ENCODE measurements at regions not wholly inside any gene's neighbourhood (a gene's known extent, or its start where the extent isn't known, plus 50 kb on each side); places are given as distances from the start of the nearest gene placed in this dataset.

- Histone ChIP-seq H3K4me2 (ENCODE audit: low read length) (no peak overlapping the region), H3K27ac (ENCODE audit: low read depth, low read length) (no peak overlapping the region), H3F3A (ENCODE audit: control insufficient read depth, insufficient read depth) (no peaks in the 10 kb centered on the region), H3K36me3 (ENCODE audit: control insufficient read depth, low read length) (no peaks in the 10 kb centered on the region), H3K9me2 (replicated peaks; ENCODE audit: control insufficient read depth, low read length) (no peaks in the 10 kb centered on the region), H3K27me3 (ENCODE audit: control insufficient read depth, low read length) (no peaks in the 10 kb centered on the region), H3K79me2 (ENCODE audit: control insufficient read depth, low read length) (no peaks in the 10 kb centered on the region), H3K9me3 (ENCODE audit: control insufficient read depth, insufficient read depth, low read length) (no peaks in the 10 kb centered on the region), H4K20me1 (ENCODE audit: control insufficient read depth, insufficient read depth, low read depth, low read length) (no peaks in the 10 kb centered on the region), H3K4me3 (ENCODE audit: low read length) (no peak overlapping the region), H3K4me1 (ENCODE audit: control insufficient read depth, low read length) (no peaks in the 10 kb centered on the region)
- no peak for TF ChIP-seq EZH2phosphoT487 (IDR thresholded peaks at IDR 0.05; ENCODE audit: borderline replicate concordance, low read length)
- TF ChIP-seq, protein P1, sequence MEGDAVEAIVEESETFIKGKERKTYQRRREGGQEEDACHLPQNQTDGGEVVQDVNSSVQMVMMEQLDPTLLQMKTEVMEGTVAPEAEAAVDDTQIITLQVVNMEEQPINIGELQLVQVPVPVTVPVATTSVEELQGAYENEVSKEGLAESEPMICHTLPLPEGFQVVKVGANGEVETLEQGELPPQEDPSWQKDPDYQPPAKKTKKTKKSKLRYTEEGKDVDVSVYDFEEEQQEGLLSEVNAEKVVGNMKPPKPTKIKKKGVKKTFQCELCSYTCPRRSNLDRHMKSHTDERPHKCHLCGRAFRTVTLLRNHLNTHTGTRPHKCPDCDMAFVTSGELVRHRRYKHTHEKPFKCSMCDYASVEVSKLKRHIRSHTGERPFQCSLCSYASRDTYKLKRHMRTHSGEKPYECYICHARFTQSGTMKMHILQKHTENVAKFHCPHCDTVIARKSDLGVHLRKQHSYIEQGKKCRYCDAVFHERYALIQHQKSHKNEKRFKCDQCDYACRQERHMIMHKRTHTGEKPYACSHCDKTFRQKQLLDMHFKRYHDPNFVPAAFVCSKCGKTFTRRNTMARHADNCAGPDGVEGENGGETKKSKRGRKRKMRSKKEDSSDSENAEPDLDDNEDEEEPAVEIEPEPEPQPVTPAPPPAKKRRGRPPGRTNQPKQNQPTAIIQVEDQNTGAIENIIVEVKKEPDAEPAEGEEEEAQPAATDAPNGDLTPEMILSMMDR (IDR thresholded peaks at IDR 0.05; ENCODE audit: low read depth, low read length, poor library complexity, severe bottlenecking): no peak
Observed at GRCh38 chr2:42876326-42876751, 84.0 kb upstream of the HAAO start.

DNA sequence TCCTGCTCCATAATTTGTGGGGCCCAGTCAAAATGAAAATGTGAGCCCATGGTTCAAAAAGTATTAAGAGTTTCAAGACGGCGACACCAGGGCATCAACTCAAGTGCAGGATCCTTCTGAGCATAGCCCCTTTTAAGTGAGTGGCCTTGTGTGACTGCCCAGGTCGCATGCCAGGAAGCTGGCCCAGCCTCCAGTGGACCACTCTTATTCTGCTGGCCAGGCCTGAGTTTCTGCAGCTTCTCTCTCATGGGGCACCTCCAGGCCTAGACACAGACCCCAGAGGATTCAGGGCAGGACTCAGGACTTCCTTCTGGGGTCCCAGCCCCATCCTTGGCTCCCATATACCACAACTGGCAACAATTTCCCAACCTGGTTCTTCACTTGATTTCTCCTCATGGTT is 83.5 kb upstream of the HAAO start:
- H3F3A ChIP-seq (ENCODE audit: control insufficient read depth, insufficient read depth): no peaks in the 10 kb centered on the region
- no peak overlapping the region for H3K27ac ChIP-seq (ENCODE audit: low read depth, low read length)
- H3K4me2 ChIP-seq (ENCODE audit: low read length): no peak overlapping the region
- no peak for TF ChIP-seq EZH2phosphoT487 (IDR thresholded peaks at IDR 0.05; ENCODE audit: borderline replicate concordance, low read length)
- TF ChIP-seq, protein P1 (IDR thresholded peaks at IDR 0.05; ENCODE audit: low read depth, low read length, poor library complexity, severe bottlenecking): no peak
- no peaks in the 10 kb centered on the region for H3K79me2 ChIP-seq (ENCODE audit: control insufficient read depth, low read length)
- H3K4me3 ChIP-seq (ENCODE audit: low read length): no peak overlapping the region
- no peaks in the 10 kb centered on the region for H3K9me3 ChIP-seq (ENCODE audit: control insufficient read depth, insufficient read depth, low read length)
- no peaks in the 10 kb centered on the region for H4K20me1 ChIP-seq (ENCODE audit: control insufficient read depth, insufficient read depth, low read depth, low read length)
- no peaks in the 10 kb centered on the region for H3K4me1 ChIP-seq (ENCODE audit: control insufficient read depth, low read length)
- H3K27me3 ChIP-seq (ENCODE audit: control insufficient read depth, low read length): no peaks in the 10 kb centered on the region
- H3K9me2 ChIP-seq (replicated peaks; ENCODE audit: control insufficient read depth, low read length): no peaks in the 10 kb centered on the region
- H3K36me3 ChIP-seq (ENCODE audit: control insufficient read depth, low read length): no peaks in the 10 kb centered on the region

DNA sequence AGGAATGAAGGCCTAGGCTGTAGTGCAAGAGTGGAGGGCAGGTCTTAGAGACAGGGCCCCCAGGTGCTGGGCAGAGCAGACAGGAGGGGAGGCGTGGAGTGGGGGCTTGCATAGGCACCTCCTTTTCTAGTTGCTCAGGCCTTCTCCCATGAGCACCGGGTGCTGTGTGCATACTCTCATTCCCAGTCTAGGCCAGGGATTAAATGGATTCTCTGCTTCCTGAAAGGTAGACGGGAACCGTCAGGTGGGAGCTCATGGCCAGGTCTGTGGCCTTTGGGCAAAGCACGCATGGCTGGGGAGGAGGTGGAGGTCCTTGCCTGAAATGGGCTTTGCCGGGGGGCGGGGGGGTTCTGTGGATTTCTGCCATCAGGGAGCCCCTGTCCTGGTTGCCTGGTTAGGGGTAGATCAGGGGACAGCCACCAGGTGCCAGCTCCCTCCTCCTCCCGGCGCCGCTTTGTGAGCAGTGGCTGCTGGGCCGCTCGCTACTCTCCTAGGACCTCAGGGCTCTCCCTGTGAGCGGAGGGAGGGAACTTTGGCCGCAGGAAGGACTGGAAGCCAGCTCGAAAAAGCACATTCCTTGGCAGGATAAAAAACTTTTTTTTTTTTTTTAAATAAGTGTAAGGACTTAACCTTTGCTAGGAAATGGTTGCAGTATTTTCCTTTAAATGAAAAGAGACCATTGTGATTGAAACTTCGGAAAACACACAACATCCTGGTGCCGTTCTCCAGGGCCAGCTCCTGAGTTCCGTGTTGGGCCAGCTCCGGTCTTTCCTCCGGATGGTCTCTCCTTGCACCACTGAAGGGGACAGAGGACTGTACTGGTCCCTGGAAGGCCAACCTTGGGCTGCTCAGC is 82.8 kb upstream of the HAAO start:
- Histone ChIP-seq H3K36me3 (ENCODE audit: control insufficient read depth, low read length) (no peaks in the 10 kb centered on the region), H3F3A (ENCODE audit: control insufficient read depth, insufficient read depth) (no peaks in the 10 kb centered on the region), H3K79me2 (ENCODE audit: control insufficient read depth, low read length) (no peaks in the 10 kb centered on the region), H3K9me3 (ENCODE audit: control insufficient read depth, insufficient read depth, low read length) (no peaks in the 10 kb centered on the region), H3K27me3 (ENCODE audit: control insufficient read depth, low read length) (no peaks in the 10 kb centered on the region), H3K4me2 (ENCODE audit: low read length) (no peak overlapping the region), H3K4me3 (ENCODE audit: low read length) (no peak overlapping the region), H3K4me1 (ENCODE audit: control insufficient read depth, low read length) (no peaks in the 10 kb centered on the region), H3K27ac (ENCODE audit: low read depth, low read length) (no peak overlapping the region), H4K20me1 (ENCODE audit: control insufficient read depth, insufficient read depth, low read depth, low read length) (no peaks in the 10 kb centered on the region), H3K9me2 (replicated peaks; ENCODE audit: control insufficient read depth, low read length) (no peaks in the 10 kb centered on the region)
- TF ChIP-seq EZH2phosphoT487 (IDR thresholded peaks at IDR 0.05; ENCODE audit: borderline replicate concordance, low read length): no peak
- TF ChIP-seq, protein P1 (IDR thresholded peaks at IDR 0.05; ENCODE audit: low read depth, low read length, poor library complexity, severe bottlenecking): no peak
